Neural progenitor cell (in vitro differentiated cells): ENCODE measurements at regions not wholly inside any gene's neighbourhood (a gene's known extent, or its start where the extent isn't known, plus 50 kb on each side); places are given as distances from the start of the nearest gene placed in this dataset.

Source experiments
- DNase-seq: peaks from one replicate; pipeline ENCODE4 v3.0.0-alpha.2; 2016; ENCODE audit warnings: low spot score
- H2AFZ ChIP-seq: fragments of 200-600 bp; sonication (generic); replicated peaks from 2 replicates; pipeline ENCODE4 v1.6.1; 2016; ENCODE audit warnings: antibody characterized with exemption
- H3F3A ChIP-seq: fragments of 200-600 bp; sonication (generic); 2 replicates; pipeline ENCODE4 v1.6.1; 2016; ENCODE audit warnings: antibody characterized with exemption, low read depth
- H3K27ac ChIP-seq: fragments of 200-600 bp; sonication (generic); 2 replicates; pipeline ENCODE4 v1.5.1; 2016; ENCODE audit warnings: mild to moderate bottlenecking
- H3K27me3 ChIP-seq: fragments of 200-600 bp; sonication (generic); 2 replicates; pipeline ENCODE4 v1.6.1; 2016; ENCODE audit warnings: mild to moderate bottlenecking, moderate library complexity
- H3K36me3 ChIP-seq: fragments of 200-600 bp; sonication (generic); 2 replicates; pipeline ENCODE4 v1.5.1; 2016
- H3K4me1 ChIP-seq: fragments of 200-600 bp; sonication (generic); 2 replicates; pipeline ENCODE4 v1.6.1; 2016; ENCODE audit warnings: mixed run types
- H3K4me2 ChIP-seq: fragments of 200-600 bp; sonication (generic); 2 replicates; pipeline ENCODE4 v1.6.1; 2016
- H3K4me3 ChIP-seq: fragments of 200-600 bp; sonication (generic); 2 replicates; pipeline ENCODE4 v1.5.1; 2016
- H3K79me2 ChIP-seq: fragments of 200-600 bp; sonication (generic); 2 replicates; pipeline ENCODE4 v1.6.1; 2016; ENCODE audit warnings: low read depth
- H3K9ac ChIP-seq: fragments of 200-600 bp; sonication (generic); 2 replicates; pipeline ENCODE4 v1.6.1; 2016
- H3K9me3 ChIP-seq: fragments of 200-600 bp; sonication (generic); 2 replicates; pipeline ENCODE4 v1.5.1; 2016; ENCODE audit warnings: low read depth
- H4K20me1 ChIP-seq: fragments of 200-600 bp; sonication (generic); 2 replicates; pipeline ENCODE4 v1.6.1; 2016; ENCODE audit warnings: low read depth
- H3K27ac Mint-ChIP-seq: 3 replicates; pipeline ENCODE4 v1.8.0; 2021; ENCODE audit warnings: mixed read lengths
- H3K27me3 Mint-ChIP-seq: 2 replicates; pipeline ENCODE4 v1.8.0; 2022; ENCODE audit warnings: low read depth, mild to moderate bottlenecking, inconsistent platforms, moderate library complexity, mixed read lengths; ENCODE audit not compliant: insufficient read depth
- H3K36me3 Mint-ChIP-seq: 3 replicates; pipeline ENCODE4 v1.8.0; 2021; ENCODE audit warnings: mixed read lengths
- H3K4me1 Mint-ChIP-seq: 3 replicates; pipeline ENCODE4 v1.8.0; 2021; ENCODE audit warnings: mixed read lengths
- H3K4me3 Mint-ChIP-seq: 3 replicates; pipeline ENCODE4 v1.8.0; 2021; ENCODE audit warnings: mild to moderate bottlenecking, moderate library complexity, mixed read lengths
- H3K9me3 Mint-ChIP-seq: 3 replicates; pipeline ENCODE4 v1.8.0; 2020; ENCODE audit warnings: mixed read lengths
- CTCF ChIP-seq: fragments of 200-600 bp; sonication (generic); IDR thresholded peaks from 2 replicates; pipeline ENCODE4 v1.5.1; 2017; ENCODE audit warnings: antibody characterized with exemption, mild to moderate bottlenecking
- EZH2 ChIP-seq: fragments of 200-600 bp; sonication (generic); IDR thresholded peaks from 2 replicates; pipeline ENCODE4 v1.6.1; 2017; ENCODE audit warnings: antibody characterized with exemption, mild to moderate bottlenecking, moderate library complexity
- EZH2phosphoT487 ChIP-seq: fragments of 200-600 bp; sonication (generic); IDR thresholded peaks from 2 replicates; pipeline ENCODE4 v1.6.1; 2017; ENCODE audit warnings: antibody characterized with exemption

GRCh38 chr2:42847596-42848151 is 55.3 kb upstream of the HAAO start:
- no peaks in the 10 kb centered on the region for H3K36me3 ChIP-seq
- no peak overlapping the region for H3K9ac ChIP-seq
- Mint-ChIP-seq H3K36me3 (no peaks in the 10 kb centered on the region), H3K4me3 (no peak overlapping the region), H3K4me1 (peaks cover 12% of the 10 kb centered on the region), H3K27me3 (peaks cover 6% of the 10 kb centered on the region), H3K9me3 (no peaks in the 10 kb centered on the region), H3K27ac (no peak overlapping the region)
- H3K9me3 ChIP-seq: no peaks in the 10 kb centered on the region
- TF ChIP-seq CTCF (no peak), EZH2 (no peak), EZH2phosphoT487 (no peak)
- no peaks in the 10 kb centered on the region for H3F3A ChIP-seq
- no peaks in the 10 kb centered on the region for H3K79me2 ChIP-seq
- no peak overlapping the region for H3K4me3 ChIP-seq
- no peak for DNase-seq
- H2AFZ ChIP-seq: no peak overlapping the region
- no peak overlapping the region for H3K27ac ChIP-seq
- H3K4me2 ChIP-seq: no peak overlapping the region
- peaks cover 19% of the 10 kb centered on the region for H3K4me1 ChIP-seq
- no peaks in the 10 kb centered on the region for H3K27me3 ChIP-seq
- no peaks in the 10 kb centered on the region for H4K20me1 ChIP-seq

- Histone ChIP-seq H3K9me3 (no peaks in the 10 kb centered on the region), H3K27ac (no peak overlapping the region), H3K36me3 (no peaks in the 10 kb centered on the region), H2AFZ (no peak overlapping the region), H3K4me2 (no peak overlapping the region), H3F3A (no peaks in the 10 kb centered on the region), H3K9ac (no peak overlapping the region), H3K79me2 (no peaks in the 10 kb centered on the region), H3K27me3 (no peaks in the 10 kb centered on the region), H4K20me1 (no peaks in the 10 kb centered on the region), H3K4me1 (peaks cover 19% of the 10 kb centered on the region), H3K4me3 (no peak overlapping the region)
- no peak for DNase-seq
- no peak overlapping the region for H3K4me3 Mint-ChIP-seq
- no peaks in the 10 kb centered on the region for H3K9me3 Mint-ChIP-seq
- H3K4me1 Mint-ChIP-seq: peaks cover 12% of the 10 kb centered on the region
- TF ChIP-seq EZH2phosphoT487 (no peak), EZH2 (no peak), CTCF (no peak)
- peak overlapping the region; percentile 10 for H3K27ac Mint-ChIP-seq
- H3K27me3 Mint-ChIP-seq: peaks cover 6% of the 10 kb centered on the region
- H3K36me3 Mint-ChIP-seq: no peaks in the 10 kb centered on the region
These were observed 54.7 kb upstream of the HAAO start for GRCh38 chr2:42846932-42847595.

GRCh38 chr2:42846026-42846425 is 53.6 kb upstream of the HAAO start:
- Histone ChIP-seq H3K79me2 (no peaks in the 10 kb centered on the region), H3K9me3 (no peaks in the 10 kb centered on the region), H3K27ac (no peak overlapping the region), H3F3A (no peaks in the 10 kb centered on the region), H3K36me3 (no peaks in the 10 kb centered on the region), H4K20me1 (no peaks in the 10 kb centered on the region), H3K27me3 (no peaks in the 10 kb centered on the region), H3K9ac (no peak overlapping the region), H2AFZ (no peak overlapping the region), H3K4me2 (no peak overlapping the region), H3K4me1 (peaks cover 19% of the 10 kb centered on the region), H3K4me3 (no peak overlapping the region)
- DNase-seq: no peak
- H3K27me3 Mint-ChIP-seq: peaks cover 6% of the 10 kb centered on the region
- H3K4me3 Mint-ChIP-seq: no peak overlapping the region
- no peak for TF ChIP-seq EZH2
- TF ChIP-seq EZH2phosphoT487: no peak
- no peak for TF ChIP-seq CTCF
- peaks cover 12% of the 10 kb centered on the region for H3K4me1 Mint-ChIP-seq
- no peak overlapping the region for H3K27ac Mint-ChIP-seq
- no peaks in the 10 kb centered on the region for H3K36me3 Mint-ChIP-seq
- no peaks in the 10 kb centered on the region for H3K9me3 Mint-ChIP-seq
